Right atrium auricular region (tissue), 2 donors: ENCODE measurements at regions not wholly inside any gene's neighbourhood (a gene's known extent, or its start where the extent isn't known, plus 50 kb on each side); places are given as distances from the start of the nearest gene placed in this dataset.

ENCODE experiments used
- DNase-seq: peaks from one replicate; pipeline ENCODE4 v3.0.0-alpha.2; 2019; ENCODE audit warnings: low spot score
- H3K27ac ChIP-seq, 2 donors: fragments of 200-600 bp; sonication (generic); 1 replicate in 1 of 2; 2 replicates in 1 of 2; pipeline ENCODE4 v1.5.1; 2016 to 2019
- H3K27me3 ChIP-seq, 2 donors: fragments of 200-600 bp; sonication (generic); one replicate each; pipeline versions ENCODE4 v1.5.1 to v1.6.0; 2017 to 2019
- H3K36me3 ChIP-seq: fragments of 200-600 bp; sonication (generic); one replicate; pipeline ENCODE4 v1.5.1; 2016
- H3K4me1 ChIP-seq, 2 donors: fragments of 200-600 bp; sonication (generic); one replicate each; pipeline versions ENCODE4 v1.5.1 to v1.6.0; 2017 to 2019
- H3K4me3 ChIP-seq, 2 donors: fragments of 200-600 bp; sonication (generic); 1 replicate in 1 of 2; 2 replicates in 1 of 2; pipeline ENCODE4 v1.5.1; 2017 to 2019; ENCODE audit warnings: mild to moderate bottlenecking in 1 of 2, moderate library complexity in 1 of 2
- H3K9me3 ChIP-seq, 2 donors: fragments of 200-600 bp; sonication (generic); one replicate each; pipeline ENCODE4 v1.5.1; 2019
- TF ChIP-seq, protein P1 (sequence below), 2 donors: fragments of 200-600 bp; sonication (generic); IDR thresholded peaks; one replicate each; pipeline ENCODE4 v1.5.1; 2019; ENCODE audit warnings: antibody characterized with exemption in 2 of 2

DNA sequence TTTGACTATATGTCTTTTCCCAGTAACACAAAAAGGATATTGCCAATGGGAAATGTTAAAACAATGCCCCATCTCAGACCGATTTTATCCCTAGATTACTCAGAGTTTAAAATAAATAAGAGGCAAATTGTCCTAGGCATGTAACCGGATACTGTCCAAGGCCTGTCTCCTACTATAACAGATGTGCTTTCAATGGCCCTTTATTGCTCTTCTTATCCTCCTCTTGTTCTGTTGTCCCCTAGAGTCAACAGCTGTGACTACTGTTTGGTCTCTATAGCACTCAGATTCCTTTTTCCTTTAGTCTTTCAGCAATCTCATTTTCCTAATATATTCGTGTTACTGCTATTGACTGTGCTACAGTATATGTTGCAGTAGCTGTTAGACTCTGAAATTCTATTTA is 66.8 kb upstream of the PLS3 start:
- no peak overlapping the region for H3K27ac ChIP-seq

GRCh38 chrX:115499112-115499805 is 61.7 kb upstream of the PLS3 start:
- H3K4me3 ChIP-seq = no peak overlapping the region
- no peak overlapping the region for H3K27ac ChIP-seq

More for the DNA sequence above, 66.8 kb upstream of the PLS3 start:
- no peak for DNase-seq
- Histone ChIP-seq H3K27me3 (no peaks in the 10 kb centered on the region), H3K4me3 (no peak overlapping the region), H3K4me1 (no peaks in the 10 kb centered on the region), H3K36me3 (no peaks in the 10 kb centered on the region), H3K9me3 (no peaks in the 10 kb centered on the region)
- TF ChIP-seq, protein P1, sequence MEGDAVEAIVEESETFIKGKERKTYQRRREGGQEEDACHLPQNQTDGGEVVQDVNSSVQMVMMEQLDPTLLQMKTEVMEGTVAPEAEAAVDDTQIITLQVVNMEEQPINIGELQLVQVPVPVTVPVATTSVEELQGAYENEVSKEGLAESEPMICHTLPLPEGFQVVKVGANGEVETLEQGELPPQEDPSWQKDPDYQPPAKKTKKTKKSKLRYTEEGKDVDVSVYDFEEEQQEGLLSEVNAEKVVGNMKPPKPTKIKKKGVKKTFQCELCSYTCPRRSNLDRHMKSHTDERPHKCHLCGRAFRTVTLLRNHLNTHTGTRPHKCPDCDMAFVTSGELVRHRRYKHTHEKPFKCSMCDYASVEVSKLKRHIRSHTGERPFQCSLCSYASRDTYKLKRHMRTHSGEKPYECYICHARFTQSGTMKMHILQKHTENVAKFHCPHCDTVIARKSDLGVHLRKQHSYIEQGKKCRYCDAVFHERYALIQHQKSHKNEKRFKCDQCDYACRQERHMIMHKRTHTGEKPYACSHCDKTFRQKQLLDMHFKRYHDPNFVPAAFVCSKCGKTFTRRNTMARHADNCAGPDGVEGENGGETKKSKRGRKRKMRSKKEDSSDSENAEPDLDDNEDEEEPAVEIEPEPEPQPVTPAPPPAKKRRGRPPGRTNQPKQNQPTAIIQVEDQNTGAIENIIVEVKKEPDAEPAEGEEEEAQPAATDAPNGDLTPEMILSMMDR (IDR thresholded peaks at IDR 0.05) = no peak

DNA sequence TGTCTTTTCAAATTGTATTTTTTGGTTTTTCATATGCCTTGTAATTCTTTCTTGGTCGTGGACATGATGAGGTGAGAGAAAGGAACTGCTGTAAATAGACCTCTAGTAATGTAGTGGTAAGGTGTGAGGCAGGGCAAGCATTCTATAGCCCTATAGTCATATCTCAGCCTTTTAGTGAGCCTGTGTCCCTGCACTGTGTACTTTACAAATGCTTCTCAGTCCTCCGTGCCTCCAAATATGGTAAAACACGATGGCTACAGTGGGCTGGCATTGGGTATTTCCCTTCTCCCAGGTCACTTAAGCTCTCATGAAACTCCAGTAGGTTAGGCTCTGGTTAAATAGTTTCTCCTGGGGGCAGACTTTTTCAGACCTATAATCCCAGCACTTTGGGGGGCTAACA is 57.9 kb upstream of the PLS3 start:
- Histone ChIP-seq H3K4me1 (no peaks in the 10 kb centered on the region), H3K9me3 (no peaks in the 10 kb centered on the region), H3K27ac (no peak overlapping the region), H3K27me3 (no peaks in the 10 kb centered on the region), H3K4me3 (no peak overlapping the region), H3K36me3 (no peaks in the 10 kb centered on the region)
- no peak for DNase-seq
- TF ChIP-seq, protein P1 (IDR thresholded peaks at IDR 0.05) = no peak

More at GRCh38 chrX:115499112-115499805, 61.7 kb upstream of the PLS3 start:
- Histone ChIP-seq H3K27me3 (no peaks in the 10 kb centered on the region), H3K36me3 (no peaks in the 10 kb centered on the region), H3K9me3 (no peaks in the 10 kb centered on the region), H3K4me1 (no peaks in the 10 kb centered on the region)
- TF ChIP-seq, protein P1 (IDR thresholded peaks at IDR 0.05) = no peak
- no peak for DNase-seq

GRCh38 chrX:115504167-115504566 is 56.8 kb upstream of the PLS3 start:
- no peak for DNase-seq
- TF ChIP-seq, protein P1 (IDR thresholded peaks at IDR 0.05) = no peak
- Histone ChIP-seq H3K9me3 (peaks cover 0 to 5% of the 10 kb centered on the region in 2 donors), H3K27me3 (no peaks in the 10 kb centered on the region), H3K4me1 (no peaks in the 10 kb centered on the region), H3K4me3 (no peak overlapping the region), H3K27ac (no peak overlapping the region), H3K36me3 (no peaks in the 10 kb centered on the region)
